ENCODE measurements at regions not wholly inside any gene's neighbourhood (a gene's known extent, or its start where the extent isn't known, plus 50 kb on each side); places are given as distances from the start of the nearest gene placed in this dataset.

- H3K27me3 Mint-ChIP-seq = no peaks in the 10 kb centered on the region
- H3K4me3 Mint-ChIP-seq = peak overlapping the region; percentile 49
- ATAC-seq = peak; percentile 82
- peaks cover 62% of the 10 kb centered on the region for H3K4me1 Mint-ChIP-seq (ENCODE audit: low read depth)
- CTCF ChIA-PET = interaction anchor here (1.4 kb wide), 1 partner anchor 36 kb away, joined by 3 read pairs; no protein-coding TSS in a partner anchor
- intact Hi-C loops (cut with micrococcal nuclease) = no loop called here
- peaks cover 2% of the 10 kb centered on the region for H3K9me3 Mint-ChIP-seq
- no peak for TF ChIP-seq CTCF (IDR thresholded peaks at IDR 0.05)
- H3K27ac Mint-ChIP-seq = peak overlapping the region; percentile 80
- H3K36me3 Mint-ChIP-seq (ENCODE audit: low read depth) = no peaks in the 10 kb centered on the region
- DNase-seq = peak; percentile 92
- POLR2A ChIA-PET = interaction anchor here (0.5 to 3.2 kb wide), 4 partner anchors 46 to 809 kb away, joined by 3 to 16 read pairs (median 4); partner anchors contain the start of gene KLF6
Measured at GRCh38 chr10:3948843-3949242, 163.8 kb upstream of the KLF6 start.

DNA sequence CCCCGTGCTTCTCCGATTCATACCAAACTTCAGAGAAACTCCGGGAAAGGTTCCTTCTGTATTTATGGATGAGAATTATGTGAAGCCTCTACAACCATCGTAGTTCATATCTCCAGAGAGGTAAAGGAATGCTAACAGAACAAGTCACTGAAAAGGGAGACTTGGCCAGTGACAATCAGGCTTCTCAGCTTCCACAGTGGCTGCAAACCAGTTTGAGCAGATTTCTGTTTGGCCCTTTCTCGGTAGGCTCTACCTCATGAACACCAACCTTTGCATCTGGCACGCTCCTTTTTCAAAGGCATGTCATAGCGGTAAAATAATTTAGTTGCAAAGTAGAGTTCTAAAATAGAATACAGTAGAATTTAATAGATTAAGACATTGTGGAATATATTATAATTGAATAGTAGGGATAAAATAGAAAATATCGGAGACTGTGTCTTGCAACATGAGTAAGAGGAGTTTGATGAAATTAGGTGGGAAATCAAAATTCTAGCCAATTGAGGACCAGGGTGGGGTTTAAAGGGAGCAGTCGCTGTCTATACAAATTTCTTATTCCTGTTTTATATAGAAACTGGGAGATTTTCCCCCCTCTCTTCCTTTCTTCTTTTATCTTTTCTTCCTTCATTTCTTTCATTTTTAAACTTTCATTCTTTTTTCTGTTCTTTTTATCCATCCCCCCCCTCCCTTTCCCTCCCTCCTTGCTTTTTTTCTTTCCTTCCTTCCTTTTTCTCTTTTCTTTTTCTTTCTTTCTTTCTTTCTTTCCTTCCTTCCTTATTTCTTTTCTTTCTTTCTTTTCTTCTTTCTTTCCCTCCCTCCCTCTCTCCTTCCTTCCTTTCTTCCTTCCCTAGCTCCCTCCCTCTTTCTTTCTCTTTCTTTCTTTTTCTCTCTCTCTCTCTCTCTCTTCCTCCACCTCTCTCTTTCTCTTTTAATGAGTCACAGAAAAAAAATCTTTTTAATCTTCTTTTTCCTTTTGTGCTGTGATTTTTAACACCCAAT is 161.5 kb upstream of the KLF6 start:
- H3K9me3 Mint-ChIP-seq = no peaks in the 10 kb centered on the region
- CTCF ChIA-PET = interaction anchor here (0.7 to 2.3 kb wide), 3 partner anchors 14 to 297 kb away, joined by 3 to 5 read pairs (median 3); no protein-coding TSS in a partner anchor
- H3K4me3 Mint-ChIP-seq = peak overlapping the region; percentile 57
- ATAC-seq (peak; percentile 12), DNase-seq (peak; percentile 17)
- H3K4me1 Mint-ChIP-seq (ENCODE audit: low read depth) = peaks cover 74% of the 10 kb centered on the region
- H3K27me3 Mint-ChIP-seq = no peaks in the 10 kb centered on the region
- POLR2A ChIA-PET = interaction anchor here (0.8 to 1.8 kb wide), 8 partner anchors 11 to 163 kb away, joined by 3 to 5 read pairs (median 3); partner anchors contain the start of gene KLF6
- no peak for TF ChIP-seq CTCF (IDR thresholded peaks at IDR 0.05)
- intact Hi-C loops (cut with micrococcal nuclease) = no loop called here
- no peaks in the 10 kb centered on the region for H3K36me3 Mint-ChIP-seq (ENCODE audit: low read depth)
- H3K27ac Mint-ChIP-seq = peak overlapping the region; percentile 80

DNA sequence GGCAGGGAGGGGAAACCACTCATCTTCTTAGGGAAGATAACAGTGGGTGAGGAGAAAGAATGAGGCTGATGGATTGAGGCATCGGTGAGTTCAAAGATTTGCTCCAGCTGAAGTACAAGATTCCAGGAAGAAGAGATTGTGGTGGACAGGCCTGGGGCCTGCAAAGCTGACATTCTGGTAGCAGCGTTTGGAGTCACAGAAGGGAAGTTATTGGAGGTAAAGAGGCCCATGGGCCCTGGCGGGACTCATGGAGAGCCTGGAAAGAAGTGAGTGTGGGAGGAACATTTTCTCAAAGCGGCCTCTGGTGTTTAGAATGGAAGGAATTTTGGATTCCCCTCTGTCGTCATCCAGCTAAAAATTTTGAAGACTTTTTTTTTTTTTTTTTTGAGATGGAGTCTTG is 160.0 kb upstream of the KLF6 start:
- H3K9me3 Mint-ChIP-seq = no peaks in the 10 kb centered on the region
- H3K36me3 Mint-ChIP-seq (ENCODE audit: low read depth) = no peaks in the 10 kb centered on the region
- ATAC-seq = no peak
- POLR2A ChIA-PET = interaction anchor here (1.1 to 1.8 kb wide), 4 partner anchors 9 to 160 kb away, joined by 3 to 5 read pairs (median 4); partner anchors contain the start of gene KLF6
- H3K27ac Mint-ChIP-seq = peak overlapping the region; percentile 59
- intact Hi-C loops (cut with micrococcal nuclease) = no loop called here
- H3K27me3 Mint-ChIP-seq = no peaks in the 10 kb centered on the region
- no peak for TF ChIP-seq CTCF (IDR thresholded peaks at IDR 0.05)
- peaks cover 62% of the 10 kb centered on the region for H3K4me1 Mint-ChIP-seq (ENCODE audit: low read depth)
- DNase-seq = no peak
- no peak overlapping the region for H3K4me3 Mint-ChIP-seq
- CTCF ChIA-PET = interaction anchor here (2.3 kb wide), 1 partner anchor 16 kb away, joined by 5 read pairs; no protein-coding TSS in a partner anchor

DNA sequence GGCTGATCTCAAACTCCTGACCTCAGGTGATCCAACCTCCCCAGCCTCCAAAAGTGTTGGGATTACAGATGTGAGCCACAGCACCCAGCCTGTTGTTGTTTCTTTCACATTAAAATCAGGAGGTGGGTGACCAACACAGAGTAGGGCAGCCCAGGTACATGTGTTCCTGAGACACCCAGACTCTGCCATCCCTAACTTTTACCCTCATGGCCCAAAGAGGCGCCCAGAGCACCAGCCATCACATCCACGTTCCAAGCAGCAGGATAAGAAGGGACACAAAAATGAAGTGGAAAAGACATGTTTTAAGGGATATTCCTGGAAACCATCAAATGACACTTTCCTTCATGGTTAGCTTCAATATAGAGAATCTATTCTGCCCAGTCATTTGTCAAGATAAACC is 159.6 kb upstream of the KLF6 start:
- Mint-ChIP-seq H3K27ac (peak overlapping the region; percentile 59), H3K9me3 (no peaks in the 10 kb centered on the region), H3K36me3 (ENCODE audit: low read depth) (no peaks in the 10 kb centered on the region), H3K4me1 (ENCODE audit: low read depth) (peaks cover 58% of the 10 kb centered on the region), H3K4me3 (no peak overlapping the region), H3K27me3 (no peaks in the 10 kb centered on the region)
- CTCF ChIA-PET = interaction anchor here (2.3 kb wide), 1 partner anchor 16 kb away, joined by 5 read pairs; no protein-coding TSS in a partner anchor
- no peak for TF ChIP-seq CTCF (IDR thresholded peaks at IDR 0.05)
- DNase-seq (no peak), ATAC-seq (no peak)
- POLR2A ChIA-PET = interaction anchor here (1.6 kb wide), 1 partner anchor 9 kb away, joined by 3 read pairs; no protein-coding TSS in a partner anchor
- intact Hi-C loops (cut with micrococcal nuclease) = no loop called here
